Astrocyte of the spinal cord (primary cell): ENCODE measurements at regions not wholly inside any gene's neighbourhood (a gene's known extent, or its start where the extent isn't known, plus 50 kb on each side); places are given as distances from the start of the nearest gene placed in this dataset.

Source experiments
- DNase-seq: peaks from one replicate; pipeline ENCODE4 v3.0.0; 2011; ENCODE audit warnings: low read depth, low spot score
- H3K4me3 ChIP-seq: 2 replicates; pipeline ENCODE4 v1.5.1; 2011; ENCODE audit warnings: low read depth, mild to moderate bottlenecking, low read length, moderate library complexity
- in situ Hi-C: cut with HindIII; loops from 2 replicates; pipeline ENCODE4 v1.10.0; 2017; ENCODE audit warnings: low sequenced_read_pairs
- TF ChIP-seq, protein P1 (sequence below): IDR thresholded peaks from 2 replicates; pipeline ENCODE4 v1.5.1; 2012; ENCODE audit warnings: low read depth, mild to moderate bottlenecking, low read length, inconsistent platforms

DNA sequence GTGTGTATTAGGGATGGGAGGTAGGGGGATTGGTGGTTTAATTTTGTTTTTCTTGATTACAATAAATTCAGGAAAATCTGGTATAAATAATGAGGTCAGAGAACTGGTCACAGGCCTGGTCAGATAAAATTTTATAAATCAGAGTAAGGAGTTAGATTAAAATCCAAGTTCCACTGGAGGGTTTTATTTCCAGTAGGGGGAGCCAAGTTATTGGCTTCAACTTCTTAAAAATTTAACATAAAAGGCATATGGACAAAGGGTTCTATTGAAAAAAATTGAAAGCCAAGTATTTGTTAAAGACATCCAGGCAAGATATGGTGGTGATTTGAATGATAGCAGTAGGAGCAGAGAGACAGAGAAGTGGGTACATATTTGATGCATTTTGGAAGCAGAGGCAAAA, 763.3 kb downstream of the SORCS1 start:
- in situ Hi-C loops = no loop called here
- H3K4me3 ChIP-seq = no peak overlapping the region
- DNase-seq = peak; percentile 50
- TF ChIP-seq, protein P1, sequence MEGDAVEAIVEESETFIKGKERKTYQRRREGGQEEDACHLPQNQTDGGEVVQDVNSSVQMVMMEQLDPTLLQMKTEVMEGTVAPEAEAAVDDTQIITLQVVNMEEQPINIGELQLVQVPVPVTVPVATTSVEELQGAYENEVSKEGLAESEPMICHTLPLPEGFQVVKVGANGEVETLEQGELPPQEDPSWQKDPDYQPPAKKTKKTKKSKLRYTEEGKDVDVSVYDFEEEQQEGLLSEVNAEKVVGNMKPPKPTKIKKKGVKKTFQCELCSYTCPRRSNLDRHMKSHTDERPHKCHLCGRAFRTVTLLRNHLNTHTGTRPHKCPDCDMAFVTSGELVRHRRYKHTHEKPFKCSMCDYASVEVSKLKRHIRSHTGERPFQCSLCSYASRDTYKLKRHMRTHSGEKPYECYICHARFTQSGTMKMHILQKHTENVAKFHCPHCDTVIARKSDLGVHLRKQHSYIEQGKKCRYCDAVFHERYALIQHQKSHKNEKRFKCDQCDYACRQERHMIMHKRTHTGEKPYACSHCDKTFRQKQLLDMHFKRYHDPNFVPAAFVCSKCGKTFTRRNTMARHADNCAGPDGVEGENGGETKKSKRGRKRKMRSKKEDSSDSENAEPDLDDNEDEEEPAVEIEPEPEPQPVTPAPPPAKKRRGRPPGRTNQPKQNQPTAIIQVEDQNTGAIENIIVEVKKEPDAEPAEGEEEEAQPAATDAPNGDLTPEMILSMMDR = peak; percentile 48

DNA sequence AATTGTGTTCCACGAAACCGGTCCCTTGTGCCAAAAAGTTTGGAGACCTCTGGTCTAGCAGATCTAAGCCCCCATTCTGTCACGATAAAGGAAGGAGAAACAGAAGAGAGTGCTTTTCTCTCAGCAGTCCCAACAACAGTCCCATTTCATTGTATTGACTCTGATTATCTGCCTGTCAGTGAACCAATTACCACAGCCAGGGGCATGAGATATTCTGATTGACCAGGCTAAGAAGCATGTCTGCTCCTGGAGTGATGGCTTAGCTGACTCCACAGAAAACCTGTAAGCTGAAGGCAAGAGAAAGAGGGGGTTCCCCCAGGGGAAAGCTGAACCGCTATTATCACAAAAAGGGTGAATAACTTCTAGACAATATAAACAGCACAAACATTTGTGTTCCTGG, 765.4 kb downstream of the SORCS1 start:
- in situ Hi-C loops = no loop called here
- no peak overlapping the region for H3K4me3 ChIP-seq
- DNase-seq = no peak
- TF ChIP-seq, protein P1 = no peak

DNA sequence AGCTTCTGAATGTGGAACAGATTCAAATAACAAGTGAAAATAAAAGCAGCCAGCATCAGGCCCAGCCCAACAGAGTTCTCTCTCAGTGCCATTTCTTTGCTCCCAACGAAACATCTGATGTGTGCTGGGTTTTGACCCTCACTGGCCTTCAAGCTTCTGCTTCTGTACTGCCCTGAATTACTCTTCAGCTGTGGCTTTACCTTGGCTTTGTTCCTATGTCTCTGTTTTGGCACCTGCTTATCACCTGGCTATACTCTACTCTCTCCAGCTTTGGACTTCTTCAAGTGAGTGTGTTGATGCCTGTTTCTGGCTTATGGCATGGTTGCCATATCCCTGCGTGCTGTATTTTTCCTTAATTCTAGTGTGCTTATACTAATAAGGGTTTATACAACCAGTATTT, 768.3 kb downstream of the SORCS1 start:
- TF ChIP-seq, protein P1 = no peak
- no peak overlapping the region for H3K4me3 ChIP-seq
- in situ Hi-C loops = no loop called here
- no peak for DNase-seq

DNA sequence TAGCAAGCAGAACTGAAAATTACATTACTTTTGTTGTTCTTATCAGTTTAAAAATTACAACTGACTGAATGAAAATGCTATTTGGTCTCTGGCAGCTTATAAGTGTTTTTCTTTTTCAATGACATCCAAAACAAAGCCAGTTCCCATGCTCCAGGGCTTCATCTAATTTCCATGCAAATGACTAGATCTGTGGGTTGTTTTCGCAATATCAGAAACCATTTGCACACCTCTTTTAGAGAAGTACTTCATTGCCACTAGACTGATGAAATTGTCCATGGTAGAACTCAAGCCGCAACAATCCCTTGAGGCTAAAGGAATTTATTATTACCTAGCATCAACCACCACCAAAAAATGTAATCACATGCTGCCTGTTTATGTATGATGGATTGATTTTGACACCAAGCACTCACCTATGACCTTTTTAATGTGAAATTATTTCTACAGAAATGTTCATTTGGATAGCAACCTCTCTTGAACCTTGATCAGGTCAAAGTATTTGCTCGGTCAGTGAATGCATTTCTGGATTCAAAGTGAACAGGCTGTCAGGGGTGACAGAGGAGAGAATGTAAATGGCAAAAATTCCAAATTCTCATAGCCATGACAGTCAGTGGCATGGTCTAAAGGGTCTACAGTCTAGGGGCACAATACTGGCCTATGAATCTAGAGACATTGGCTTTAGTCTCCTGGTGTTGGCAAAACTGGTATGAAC, 769.3 kb downstream of the SORCS1 start:
- no peak for DNase-seq
- TF ChIP-seq, protein P1 = no peak
- in situ Hi-C loops = no loop called here
- no peak overlapping the region for H3K4me3 ChIP-seq

DNA sequence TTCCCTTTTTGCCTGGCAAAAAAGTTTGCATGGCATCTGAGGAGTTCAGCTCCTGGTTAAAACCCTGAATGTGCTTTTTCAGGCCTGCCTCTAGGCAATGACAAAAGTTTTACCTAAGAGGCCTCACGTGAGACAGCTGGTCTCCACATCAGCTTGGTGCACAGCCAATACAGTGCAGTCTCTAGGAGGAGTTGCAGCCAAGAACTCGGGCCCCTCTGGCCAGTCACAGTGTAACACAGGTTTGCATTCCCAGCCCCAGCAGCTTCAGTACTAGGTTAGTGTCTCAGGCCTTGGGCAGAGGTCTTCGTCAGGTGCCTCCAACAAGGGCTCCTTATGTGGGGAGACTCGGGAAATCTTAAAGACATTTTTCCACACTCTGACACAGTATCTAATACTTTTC, 771.7 kb downstream of the SORCS1 start:
- H3K4me3 ChIP-seq = no peak overlapping the region
- in situ Hi-C loops = no loop called here
- DNase-seq = no peak
- TF ChIP-seq, protein P1 = no peak

DNA sequence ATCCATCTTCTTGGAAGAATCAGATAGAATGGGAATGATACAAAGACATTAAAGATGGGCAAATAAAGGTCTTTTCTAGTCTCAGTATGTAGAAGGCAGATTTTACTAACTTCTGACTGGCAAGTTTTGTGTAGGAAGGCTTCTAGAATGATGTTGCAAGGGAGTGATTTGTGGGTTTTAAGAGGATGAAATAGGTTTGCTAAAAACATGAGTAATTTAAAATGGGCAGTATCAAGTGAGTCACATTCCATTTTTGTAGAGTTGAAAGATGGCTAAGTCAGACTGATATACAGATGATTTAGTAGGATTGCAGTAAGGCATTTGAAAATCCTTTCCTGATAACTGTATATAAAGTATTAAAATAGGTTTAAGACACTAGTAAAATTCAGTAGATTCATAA, 777.4 kb downstream of the SORCS1 start:
- TF ChIP-seq, protein P1 = no peak
- no peak overlapping the region for H3K4me3 ChIP-seq
- DNase-seq = no peak
- in situ Hi-C loops = no loop called here
